Memory B cell (primary cell): ENCODE measurements at regions not wholly inside any gene's neighbourhood (a gene's known extent, or its start where the extent isn't known, plus 50 kb on each side); places are given as distances from the start of the nearest gene placed in this dataset.

Experiments
- ATAC-seq: fragments of 150-1000 bp; cut with Tn5 transposase; 2 replicates; pipeline ENCODE4 v1.10.0; 2021; ENCODE audit warnings: low read depth, mild to moderate bottlenecking, moderate library complexity
- DNase-seq, 2 donors: peaks; one replicate each; pipeline ENCODE4 v3.0.0; 2022; ENCODE audit warnings: low spot score in 2 of 2
- H3K27ac Mint-ChIP-seq: one replicate; pipeline ENCODE4 v1.8.0; 2022; ENCODE audit warnings: mild to moderate bottlenecking, moderate library complexity, mixed read lengths
- H3K27me3 Mint-ChIP-seq: one replicate; pipeline ENCODE4 v1.8.0; 2022; ENCODE audit warnings: mixed read lengths
- H3K36me3 Mint-ChIP-seq: one replicate; pipeline ENCODE4 v1.8.0; 2022; ENCODE audit warnings: mild to moderate bottlenecking, mixed read lengths
- H3K4me1 Mint-ChIP-seq: one replicate; pipeline ENCODE4 v1.8.0; 2022; ENCODE audit warnings: mixed read lengths
- H3K4me3 Mint-ChIP-seq: one replicate; pipeline ENCODE4 v1.8.0; 2022; ENCODE audit warnings: mild to moderate bottlenecking, moderate library complexity, mixed read lengths
- H3K9me3 Mint-ChIP-seq: one replicate; pipeline ENCODE4 v1.8.0; 2022; ENCODE audit warnings: mixed read lengths

- Mint-ChIP-seq H3K27me3 (peaks cover 1% of the 10 kb centered on the region), H3K4me1 (peaks cover 41% of the 10 kb centered on the region), H3K9me3 (no peaks in the 10 kb centered on the region), H3K36me3 (no peaks in the 10 kb centered on the region), H3K4me3 (peak overlapping the region; percentile 81), H3K27ac (peak overlapping the region; percentile 79)
- DNase-seq (peak in 1 of 2 donors; percentile 10), ATAC-seq (peak; percentile 80)
These were observed 174.5 kb downstream of the USP12 start for GRCh38 chr13:26996965-26997752.

GRCh38 chr13:26995159-26995558, 176.5 kb downstream of the USP12 start:
- H3K4me3 Mint-ChIP-seq: no peak overlapping the region
- no peak for ATAC-seq
- no peaks in the 10 kb centered on the region for H3K9me3 Mint-ChIP-seq
- no peak overlapping the region for H3K27ac Mint-ChIP-seq
- no peaks in the 10 kb centered on the region for H3K36me3 Mint-ChIP-seq
- no peak for DNase-seq
- H3K4me1 Mint-ChIP-seq: peaks cover 26% of the 10 kb centered on the region
- peaks cover 5% of the 10 kb centered on the region for H3K27me3 Mint-ChIP-seq

- H3K27me3 Mint-ChIP-seq: peaks cover 5% of the 10 kb centered on the region
- no peak for ATAC-seq
- H3K4me1 Mint-ChIP-seq: peaks cover 24% of the 10 kb centered on the region
- H3K36me3 Mint-ChIP-seq: no peaks in the 10 kb centered on the region
- H3K27ac Mint-ChIP-seq: no peak overlapping the region
- H3K4me3 Mint-ChIP-seq: no peak overlapping the region
- no peak for DNase-seq
- H3K9me3 Mint-ChIP-seq: no peaks in the 10 kb centered on the region
These were observed 177.8 kb downstream of the USP12 start for GRCh38 chr13:26993780-26994179.

GRCh38 chr13:26992951-26993719, 178.5 kb downstream of the USP12 start:
- DNase-seq (no peak), ATAC-seq (no peak)
- Mint-ChIP-seq H3K9me3 (no peaks in the 10 kb centered on the region), H3K27ac (no peak overlapping the region), H3K36me3 (no peaks in the 10 kb centered on the region), H3K27me3 (peaks cover 5% of the 10 kb centered on the region), H3K4me3 (no peak overlapping the region), H3K4me1 (peaks cover 20% of the 10 kb centered on the region)

- DNase-seq: no peak
- H3K4me1 Mint-ChIP-seq: peaks cover 9% of the 10 kb centered on the region
- H3K27me3 Mint-ChIP-seq: peaks cover 7% of the 10 kb centered on the region
- no peaks in the 10 kb centered on the region for H3K36me3 Mint-ChIP-seq
- H3K4me3 Mint-ChIP-seq: no peak overlapping the region
- ATAC-seq: no peak
- H3K27ac Mint-ChIP-seq: no peak overlapping the region
- no peaks in the 10 kb centered on the region for H3K9me3 Mint-ChIP-seq
These were observed 180.0 kb downstream of the USP12 start for GRCh38 chr13:26991508-26992181.

GRCh38 chr13:26989957-26990713, 181.5 kb downstream of the USP12 start:
- Mint-ChIP-seq H3K36me3 (no peaks in the 10 kb centered on the region), H3K27me3 (peaks cover 7% of the 10 kb centered on the region), H3K27ac (no peak overlapping the region), H3K4me1 (peaks cover 1% of the 10 kb centered on the region), H3K4me3 (no peak overlapping the region), H3K9me3 (no peaks in the 10 kb centered on the region)
- DNase-seq (no peak), ATAC-seq (no peak)

GRCh38 chr13:26989261-26989956, 182.2 kb downstream of the USP12 start:
- H3K36me3 Mint-ChIP-seq: no peaks in the 10 kb centered on the region
- H3K27me3 Mint-ChIP-seq: peaks cover 7% of the 10 kb centered on the region
- H3K4me3 Mint-ChIP-seq: no peak overlapping the region
- H3K9me3 Mint-ChIP-seq: no peaks in the 10 kb centered on the region
- H3K4me1 Mint-ChIP-seq: peaks cover 2% of the 10 kb centered on the region
- no peak for DNase-seq
- H3K27ac Mint-ChIP-seq: no peak overlapping the region
- no peak for ATAC-seq

GRCh38 chr13:26988059-26988769, 183.4 kb downstream of the USP12 start:
- H3K36me3 Mint-ChIP-seq: no peaks in the 10 kb centered on the region
- ATAC-seq: no peak
- H3K4me3 Mint-ChIP-seq: no peak overlapping the region
- H3K27ac Mint-ChIP-seq: no peak overlapping the region
- H3K4me1 Mint-ChIP-seq: peaks cover 2% of the 10 kb centered on the region
- peaks cover 11% of the 10 kb centered on the region for H3K27me3 Mint-ChIP-seq
- no peak for DNase-seq
- no peaks in the 10 kb centered on the region for H3K9me3 Mint-ChIP-seq

- no peaks in the 10 kb centered on the region for H3K36me3 Mint-ChIP-seq
- no peak for ATAC-seq
- no peak for DNase-seq
- no peaks in the 10 kb centered on the region for H3K9me3 Mint-ChIP-seq
- peaks cover 9% of the 10 kb centered on the region for H3K27me3 Mint-ChIP-seq
- no peak overlapping the region for H3K27ac Mint-ChIP-seq
- H3K4me3 Mint-ChIP-seq: no peak overlapping the region
- peaks cover 2% of the 10 kb centered on the region for H3K4me1 Mint-ChIP-seq
These were observed 184.1 kb downstream of the USP12 start for GRCh38 chr13:26987486-26988013.

- Mint-ChIP-seq H3K27ac (no peak overlapping the region), H3K4me3 (no peak overlapping the region), H3K27me3 (peaks cover 10% of the 10 kb centered on the region), H3K36me3 (no peaks in the 10 kb centered on the region), H3K9me3 (no peaks in the 10 kb centered on the region), H3K4me1 (peaks cover 2% of the 10 kb centered on the region)
- DNase-seq (peak; percentile 73 to 77), ATAC-seq (peak; percentile 96)
These were observed 186.2 kb downstream of the USP12 start for GRCh38 chr13:26985285-26985878.

- H3K27ac Mint-ChIP-seq: no peak overlapping the region
- no peak for ATAC-seq
These were observed 187.3 kb downstream of the USP12 start for GRCh38 chr13:26984337-26984736.

GRCh38 chr13:26983543-26984320, 187.9 kb downstream of the USP12 start:
- DNase-seq: no peak
- H3K4me1 Mint-ChIP-seq: peaks cover 2% of the 10 kb centered on the region

More at GRCh38 chr13:26984337-26984736, 187.3 kb downstream of the USP12 start:
- Mint-ChIP-seq H3K27me3 (peaks cover 7% of the 10 kb centered on the region), H3K36me3 (no peaks in the 10 kb centered on the region), H3K9me3 (no peaks in the 10 kb centered on the region), H3K4me3 (no peak overlapping the region), H3K4me1 (peaks cover 2% of the 10 kb centered on the region)
- DNase-seq: no peak

More at GRCh38 chr13:26983543-26984320, 187.9 kb downstream of the USP12 start:
- no peak for ATAC-seq
- H3K4me3 Mint-ChIP-seq: no peak overlapping the region
- peaks cover 7% of the 10 kb centered on the region for H3K27me3 Mint-ChIP-seq
- no peaks in the 10 kb centered on the region for H3K36me3 Mint-ChIP-seq
- H3K9me3 Mint-ChIP-seq: no peaks in the 10 kb centered on the region
- no peak overlapping the region for H3K27ac Mint-ChIP-seq
